Astrocyte of the cerebellum (primary cell): ENCODE measurements at regions not wholly inside any gene's neighbourhood (a gene's known extent, or its start where the extent isn't known, plus 50 kb on each side); places are given as distances from the start of the nearest gene placed in this dataset.

ENCODE experiments used
- DNase-seq: peaks from one replicate; pipeline ENCODE4 v3.0.0-alpha.2; 2011; ENCODE audit warnings: low read depth
- H3K4me3 ChIP-seq: 2 replicates; pipeline ENCODE4 v1.5.1; 2011; ENCODE audit warnings: mild to moderate bottlenecking, low read depth, low read length, moderate library complexity
- in situ Hi-C: cut with HindIII; loops from 2 replicates; pipeline ENCODE4 v1.10.0; 2017; ENCODE audit warnings: low sequenced_read_pairs
- TF ChIP-seq, protein P1 (sequence below): IDR thresholded peaks from 2 replicates; pipeline ENCODE4 v1.5.1; 2012; ENCODE audit warnings: low read length, low read depth, moderate library complexity, mild to moderate bottlenecking; ENCODE audit errors: missing control alignments

DNA sequence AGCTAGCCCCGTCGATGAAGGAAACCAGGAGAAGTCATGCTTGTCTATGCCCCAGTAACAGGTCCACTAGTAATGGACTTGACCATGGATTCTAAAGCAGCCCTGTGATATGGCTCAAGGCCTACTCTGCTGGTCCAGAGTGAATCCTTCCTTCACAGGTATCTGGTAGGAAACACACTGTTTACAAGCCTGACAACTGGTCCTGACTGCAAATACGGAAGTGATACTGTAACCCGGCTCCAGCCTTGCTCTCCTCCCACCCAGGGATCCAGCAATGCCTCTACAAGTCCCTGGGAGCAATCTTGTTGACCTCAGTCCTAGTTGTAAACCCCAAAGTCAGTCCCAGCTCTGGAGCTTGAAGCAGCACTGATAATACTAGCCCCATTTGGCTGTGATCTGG is 239.2 kb upstream of the GRID2 start:
- TF ChIP-seq, protein P1, sequence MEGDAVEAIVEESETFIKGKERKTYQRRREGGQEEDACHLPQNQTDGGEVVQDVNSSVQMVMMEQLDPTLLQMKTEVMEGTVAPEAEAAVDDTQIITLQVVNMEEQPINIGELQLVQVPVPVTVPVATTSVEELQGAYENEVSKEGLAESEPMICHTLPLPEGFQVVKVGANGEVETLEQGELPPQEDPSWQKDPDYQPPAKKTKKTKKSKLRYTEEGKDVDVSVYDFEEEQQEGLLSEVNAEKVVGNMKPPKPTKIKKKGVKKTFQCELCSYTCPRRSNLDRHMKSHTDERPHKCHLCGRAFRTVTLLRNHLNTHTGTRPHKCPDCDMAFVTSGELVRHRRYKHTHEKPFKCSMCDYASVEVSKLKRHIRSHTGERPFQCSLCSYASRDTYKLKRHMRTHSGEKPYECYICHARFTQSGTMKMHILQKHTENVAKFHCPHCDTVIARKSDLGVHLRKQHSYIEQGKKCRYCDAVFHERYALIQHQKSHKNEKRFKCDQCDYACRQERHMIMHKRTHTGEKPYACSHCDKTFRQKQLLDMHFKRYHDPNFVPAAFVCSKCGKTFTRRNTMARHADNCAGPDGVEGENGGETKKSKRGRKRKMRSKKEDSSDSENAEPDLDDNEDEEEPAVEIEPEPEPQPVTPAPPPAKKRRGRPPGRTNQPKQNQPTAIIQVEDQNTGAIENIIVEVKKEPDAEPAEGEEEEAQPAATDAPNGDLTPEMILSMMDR: no peak
- DNase-seq: no peak
- in situ Hi-C loops: no loop called here
- no peak overlapping the region for H3K4me3 ChIP-seq

DNA sequence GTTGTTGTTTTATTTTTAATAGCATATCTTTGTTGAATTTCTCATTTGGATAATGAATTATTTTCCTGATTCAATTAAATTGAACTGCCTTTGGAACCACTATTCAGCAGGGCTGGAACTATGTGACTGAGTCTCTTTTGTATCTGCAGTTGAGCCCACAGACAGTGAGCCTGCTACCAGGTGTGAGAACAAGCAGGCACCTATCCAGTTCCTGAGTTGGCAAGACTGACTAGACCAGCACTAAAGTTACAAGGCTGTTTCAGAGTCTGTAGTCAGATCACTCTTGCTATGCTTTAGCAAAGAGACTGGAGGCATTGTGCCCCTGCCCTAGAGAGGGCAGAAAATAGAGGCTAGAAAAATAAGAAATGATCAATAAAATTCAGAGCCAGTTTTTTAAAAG is 237.3 kb upstream of the GRID2 start:
- H3K4me3 ChIP-seq: no peak overlapping the region
- no peak for DNase-seq
- TF ChIP-seq, protein P1: no peak
- in situ Hi-C loops: no loop called here

DNA sequence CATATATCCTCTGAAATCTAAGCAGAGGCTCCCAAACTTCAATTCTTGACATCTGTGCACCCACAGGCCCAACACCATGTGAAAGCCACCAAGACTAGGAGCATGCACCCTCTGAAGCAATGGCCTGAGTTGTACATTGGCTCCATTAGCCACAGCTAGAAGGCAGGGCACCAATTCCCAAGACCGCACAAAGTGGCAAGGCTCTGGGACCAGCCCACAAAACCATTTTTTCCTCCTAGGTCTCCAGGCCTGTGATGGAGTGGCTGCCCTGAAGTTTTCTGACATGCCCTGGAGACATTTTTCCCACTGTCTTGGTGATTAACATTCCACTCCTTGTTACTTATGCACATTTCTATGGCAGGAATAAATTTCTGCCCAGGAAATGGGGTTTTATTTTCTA is 232.2 kb upstream of the GRID2 start:
- TF ChIP-seq, protein P1: no peak
- in situ Hi-C loops: no loop called here
- H3K4me3 ChIP-seq: no peak overlapping the region
- no peak for DNase-seq

DNA sequence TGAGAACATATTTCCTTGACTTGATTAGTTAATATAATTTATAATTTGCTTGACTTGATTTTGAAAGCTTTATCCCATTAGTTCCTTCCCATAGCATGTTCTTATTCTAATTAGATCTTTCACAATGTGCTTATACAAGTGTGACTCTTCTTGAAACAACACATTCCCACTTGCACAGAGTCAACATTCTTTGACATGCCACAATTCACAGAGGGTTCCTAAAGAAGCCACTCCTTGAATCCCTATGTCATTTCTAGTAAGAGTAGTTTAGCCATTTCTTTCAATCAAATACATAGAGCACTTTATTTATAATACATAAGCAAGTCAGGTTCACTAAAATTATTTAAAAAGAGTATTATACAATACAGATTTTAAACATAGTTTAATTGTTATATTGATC is 228.9 kb upstream of the GRID2 start:
- in situ Hi-C loops: no loop called here
- DNase-seq: no peak
- H3K4me3 ChIP-seq: no peak overlapping the region
- TF ChIP-seq, protein P1: no peak

DNA sequence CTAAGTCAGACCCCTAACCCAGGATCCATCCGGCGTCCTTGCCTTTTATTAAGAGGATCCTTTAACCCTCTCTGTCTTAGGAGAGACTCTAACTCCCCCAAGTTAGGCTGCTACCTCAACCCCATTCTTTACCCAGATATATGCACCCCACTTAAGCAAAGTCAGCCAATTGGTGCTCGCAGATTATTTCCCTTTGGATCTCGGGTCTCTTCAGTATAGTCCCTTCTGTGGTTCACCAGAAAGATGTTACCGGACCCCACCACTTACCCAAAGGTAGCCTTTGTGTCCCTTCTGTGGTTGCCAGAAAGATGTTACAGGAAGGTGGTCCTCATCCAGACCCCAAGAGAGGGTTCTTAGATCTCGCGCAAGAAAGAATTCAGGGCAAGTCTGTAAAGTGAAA is 212.9 kb upstream of the GRID2 start:
- H3K4me3 ChIP-seq: no peak overlapping the region
- DNase-seq: no peak
- in situ Hi-C loops: no loop called here
- TF ChIP-seq, protein P1: no peak

DNA sequence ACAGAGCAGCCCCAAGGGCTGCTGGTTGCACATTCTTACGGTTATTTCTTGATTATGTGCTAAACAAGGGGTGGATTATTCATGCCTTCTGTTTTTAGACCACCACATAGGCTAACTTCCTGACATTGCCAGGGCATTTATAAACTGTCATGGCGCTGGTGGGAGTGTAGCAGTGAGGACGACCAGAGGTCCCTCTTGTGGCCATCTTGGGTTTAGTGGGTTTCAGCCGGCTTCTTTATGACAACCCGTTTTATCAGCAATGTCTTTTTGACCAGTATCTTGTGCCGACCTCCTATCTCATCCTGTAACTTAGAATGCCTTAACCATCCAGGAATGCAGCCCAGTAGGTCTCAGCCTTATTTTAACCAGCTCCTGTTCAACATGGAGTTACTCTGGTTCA is 212.4 kb upstream of the GRID2 start:
- in situ Hi-C loops: no loop called here
- TF ChIP-seq, protein P1: no peak
- no peak for DNase-seq
- no peak overlapping the region for H3K4me3 ChIP-seq

DNA sequence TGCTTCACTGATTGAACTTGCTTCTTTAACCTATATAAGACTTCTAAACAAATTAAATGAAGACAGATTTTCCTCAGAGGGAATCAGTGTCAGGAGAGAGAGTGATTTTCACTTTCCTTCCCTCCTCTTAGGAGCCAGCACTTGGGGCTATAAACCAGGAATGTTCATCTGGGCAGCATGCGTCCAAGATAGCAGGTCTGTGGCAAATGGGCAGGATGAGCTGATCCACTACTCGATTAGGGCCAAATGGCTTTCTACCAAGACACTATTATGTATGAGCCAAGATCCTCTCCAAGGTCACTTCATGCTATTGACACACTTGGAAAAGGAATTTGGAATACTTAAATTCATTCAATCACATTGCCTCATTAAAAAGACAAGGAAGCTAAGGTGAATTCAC is 203.9 kb upstream of the GRID2 start:
- H3K4me3 ChIP-seq: no peak overlapping the region
- TF ChIP-seq, protein P1: no peak
- in situ Hi-C loops: no loop called here
- DNase-seq: no peak
